ENCODE measurements at regions not wholly inside any gene's neighbourhood (a gene's known extent, or its start where the extent isn't known, plus 50 kb on each side); places are given as distances from the start of the nearest gene placed in this dataset.

- Mint-ChIP-seq H3K27ac (no peak overlapping the region), H3K4me1 (ENCODE audit: low read depth) (no peaks in the 10 kb centered on the region), H3K36me3 (ENCODE audit: low read depth) (no peaks in the 10 kb centered on the region), H3K4me3 (no peak overlapping the region), H3K27me3 (ENCODE audit: low read depth) (peaks cover 10% of the 10 kb centered on the region), H3K9me3 (no peaks in the 10 kb centered on the region)
- DNase-seq, result no peak
- intact Hi-C loops (cut with micrococcal nuclease), result no loop called here
- CTCF ChIA-PET, result no interaction called here
Observed at GRCh38 chr2:8416849-8417832, 264.7 kb upstream of the ID2 start.

- no peak overlapping the region for H3K27ac Mint-ChIP-seq
- no peaks in the 10 kb centered on the region for H3K4me1 Mint-ChIP-seq (ENCODE audit: low read depth)
- H3K4me3 Mint-ChIP-seq, result no peak overlapping the region
Observed at GRCh38 chr2:8418721-8419120, 263.1 kb upstream of the ID2 start.

DNA sequence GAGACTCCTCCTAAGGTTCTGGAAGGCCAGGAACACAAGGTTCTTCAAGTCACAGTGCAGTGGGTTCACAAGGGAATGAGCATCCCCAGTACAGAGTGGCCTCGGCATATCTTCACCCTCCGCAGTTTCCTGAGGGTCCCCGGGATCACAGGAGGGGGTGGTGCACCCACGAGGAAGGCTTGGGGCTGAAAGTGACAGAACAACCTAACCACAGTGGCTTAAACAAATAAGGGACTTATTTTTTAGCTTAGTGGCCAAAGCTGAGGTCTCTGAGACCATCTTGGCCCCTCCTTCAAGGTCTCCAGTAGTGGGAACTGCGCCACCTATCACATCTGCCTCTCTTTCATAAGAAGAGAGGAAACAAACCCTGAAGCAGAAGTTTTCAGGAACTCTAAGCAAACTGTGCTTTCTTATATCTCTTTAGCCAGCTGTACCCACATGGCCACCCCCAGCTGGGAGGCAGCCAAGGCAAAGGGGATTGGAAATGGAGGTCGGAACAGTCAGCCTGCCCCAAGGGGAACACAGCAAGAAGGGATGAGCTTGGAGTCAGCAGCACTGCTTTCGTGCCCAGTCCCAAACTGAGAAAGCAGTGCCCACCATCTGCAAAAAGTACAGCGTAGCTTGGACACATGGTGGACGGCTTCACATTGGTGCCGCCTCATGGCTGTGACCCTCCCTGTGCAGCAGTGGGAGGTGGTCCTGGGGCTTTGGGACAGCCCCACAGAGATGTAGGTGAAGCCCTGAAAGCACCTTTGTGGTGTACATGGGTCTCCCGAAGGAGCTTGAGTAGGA lies 260.0 kb upstream of the ID2 start:
- CTCF ChIA-PET, result interaction anchor here (0.6 kb wide), 1 partner anchor 111 kb away, joined by 4 read pairs; no protein-coding TSS in a partner anchor
- no peak overlapping the region for H3K27ac Mint-ChIP-seq

More at GRCh38 chr2:8418721-8419120, 263.1 kb upstream of the ID2 start:
- no peaks in the 10 kb centered on the region for H3K9me3 Mint-ChIP-seq
- CTCF ChIA-PET, result no interaction called here
- no peaks in the 10 kb centered on the region for H3K36me3 Mint-ChIP-seq (ENCODE audit: low read depth)
- DNase-seq, result no peak
- intact Hi-C loops (cut with micrococcal nuclease), result no loop called here
- H3K27me3 Mint-ChIP-seq (ENCODE audit: low read depth), result peaks cover 7% of the 10 kb centered on the region

GRCh38 chr2:8422450-8422800 lies 259.4 kb upstream of the ID2 start:
- CTCF ChIA-PET, result no interaction called here
- Mint-ChIP-seq H3K9me3 (no peaks in the 10 kb centered on the region), H3K27ac (no peak overlapping the region), H3K36me3 (ENCODE audit: low read depth) (no peaks in the 10 kb centered on the region), H3K4me1 (ENCODE audit: low read depth) (no peaks in the 10 kb centered on the region), H3K27me3 (ENCODE audit: low read depth) (peaks cover 7% of the 10 kb centered on the region), H3K4me3 (no peak overlapping the region)
- DNase-seq, result no peak
- intact Hi-C loops (cut with micrococcal nuclease), result no loop called here

More for the DNA sequence above, 260.0 kb upstream of the ID2 start:
- H3K4me3 Mint-ChIP-seq, result no peak overlapping the region
- no peaks in the 10 kb centered on the region for H3K4me1 Mint-ChIP-seq (ENCODE audit: low read depth)
- intact Hi-C loops (cut with micrococcal nuclease), result no loop called here
- H3K27me3 Mint-ChIP-seq (ENCODE audit: low read depth), result peaks cover 7% of the 10 kb centered on the region
- H3K36me3 Mint-ChIP-seq (ENCODE audit: low read depth), result no peaks in the 10 kb centered on the region
- no peaks in the 10 kb centered on the region for H3K9me3 Mint-ChIP-seq
- DNase-seq, result no peak

DNA sequence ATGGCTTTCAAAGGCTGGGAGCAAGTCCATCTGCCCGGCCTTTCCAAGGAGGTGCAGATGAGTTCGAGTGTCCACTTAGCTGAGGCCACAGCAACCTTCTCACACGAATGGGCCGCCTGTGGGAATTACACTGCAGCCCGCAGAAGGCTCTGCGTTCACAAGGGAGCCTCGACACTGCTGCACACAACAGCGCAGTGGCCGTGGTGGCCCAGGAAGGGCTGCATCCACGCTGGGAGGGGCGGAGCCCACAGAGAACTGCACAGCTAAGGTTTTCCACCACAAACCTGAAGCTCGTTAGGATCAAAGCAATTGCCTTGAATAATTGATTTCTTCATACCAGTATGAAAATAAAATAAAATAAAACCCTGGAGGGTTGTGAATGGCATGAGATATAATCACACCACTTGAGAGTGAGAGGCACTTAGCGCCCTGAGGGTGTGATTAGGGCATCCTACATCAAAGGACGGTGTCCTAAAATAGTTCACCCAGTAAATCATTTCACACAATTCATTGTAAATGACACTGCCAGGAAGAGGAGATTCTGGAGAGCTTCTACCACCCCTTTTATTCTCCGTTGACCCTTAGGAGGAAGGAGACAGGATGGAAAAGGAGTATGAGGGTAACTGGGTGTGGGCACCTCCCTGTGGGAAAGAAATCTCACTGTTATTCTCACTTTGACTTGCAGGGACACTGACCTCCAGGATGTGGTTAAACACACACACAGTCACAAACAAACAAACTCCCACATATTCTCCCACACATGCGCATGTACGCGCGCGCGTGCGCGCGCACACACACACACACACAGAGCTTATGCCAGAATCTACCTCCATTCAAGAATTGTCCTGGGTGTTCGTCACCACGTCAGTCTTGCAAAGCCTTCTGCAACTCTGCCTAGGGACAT lies 256.6 kb upstream of the ID2 start:
- H3K27ac Mint-ChIP-seq, result no peak overlapping the region
- H3K9me3 Mint-ChIP-seq, result no peaks in the 10 kb centered on the region
- no peak for DNase-seq
- H3K27me3 Mint-ChIP-seq (ENCODE audit: low read depth), result peaks cover 3% of the 10 kb centered on the region
- intact Hi-C loops (cut with micrococcal nuclease), result no loop called here
- CTCF ChIA-PET, result no interaction called here
- H3K4me3 Mint-ChIP-seq, result no peak overlapping the region
- no peaks in the 10 kb centered on the region for H3K36me3 Mint-ChIP-seq (ENCODE audit: low read depth)
- H3K4me1 Mint-ChIP-seq (ENCODE audit: low read depth), result no peaks in the 10 kb centered on the region

DNA sequence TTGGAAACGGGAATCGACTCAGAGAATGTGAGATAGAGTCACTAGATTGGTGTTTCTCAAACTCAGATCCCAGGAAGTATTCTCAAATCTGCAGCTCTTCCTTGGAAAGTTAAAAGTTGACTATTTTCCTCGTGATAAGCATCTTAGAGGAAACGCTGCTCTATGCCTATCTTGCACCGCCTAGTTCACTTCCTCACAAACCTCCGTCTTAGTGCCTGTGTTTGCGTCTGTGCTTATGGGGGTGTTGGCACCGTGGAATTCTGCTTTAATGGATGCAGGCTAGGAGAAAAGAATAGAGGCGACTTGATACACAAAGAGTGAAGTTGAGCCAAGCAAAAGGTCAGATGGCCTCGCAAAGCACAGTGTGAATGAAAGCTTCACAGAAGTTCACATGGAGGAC lies 255.3 kb upstream of the ID2 start:
- DNase-seq, result no peak
- Mint-ChIP-seq H3K36me3 (ENCODE audit: low read depth) (no peaks in the 10 kb centered on the region), H3K4me1 (ENCODE audit: low read depth) (no peaks in the 10 kb centered on the region), H3K9me3 (no peaks in the 10 kb centered on the region), H3K27me3 (ENCODE audit: low read depth) (no peaks in the 10 kb centered on the region), H3K27ac (no peak overlapping the region), H3K4me3 (no peak overlapping the region)
- intact Hi-C loops (cut with micrococcal nuclease), result no loop called here
- CTCF ChIA-PET, result no interaction called here

- Mint-ChIP-seq H3K36me3 (ENCODE audit: low read depth) (no peaks in the 10 kb centered on the region), H3K4me3 (no peak overlapping the region), H3K9me3 (no peaks in the 10 kb centered on the region), H3K27me3 (ENCODE audit: low read depth) (no peaks in the 10 kb centered on the region), H3K4me1 (ENCODE audit: low read depth) (no peaks in the 10 kb centered on the region), H3K27ac (no peak overlapping the region)
- CTCF ChIA-PET, result no interaction called here
- DNase-seq, result no peak
- intact Hi-C loops (cut with micrococcal nuclease), result no loop called here
Observed at GRCh38 chr2:8427211-8427610, 254.6 kb upstream of the ID2 start.

GRCh38 chr2:8430628-8431027 lies 251.2 kb upstream of the ID2 start:
- Mint-ChIP-seq H3K9me3 (no peaks in the 10 kb centered on the region), H3K4me3 (no peak overlapping the region), H3K4me1 (ENCODE audit: low read depth) (peaks cover 13% of the 10 kb centered on the region), H3K27ac (no peak overlapping the region), H3K36me3 (ENCODE audit: low read depth) (no peaks in the 10 kb centered on the region), H3K27me3 (ENCODE audit: low read depth) (no peaks in the 10 kb centered on the region)
- intact Hi-C loops (cut with micrococcal nuclease), result no loop called here
- no peak for DNase-seq
- CTCF ChIA-PET, result interaction anchor here (0.6 kb wide), 1 partner anchor 314 kb away, joined by 3 read pairs; no protein-coding TSS in a partner anchor

DNA sequence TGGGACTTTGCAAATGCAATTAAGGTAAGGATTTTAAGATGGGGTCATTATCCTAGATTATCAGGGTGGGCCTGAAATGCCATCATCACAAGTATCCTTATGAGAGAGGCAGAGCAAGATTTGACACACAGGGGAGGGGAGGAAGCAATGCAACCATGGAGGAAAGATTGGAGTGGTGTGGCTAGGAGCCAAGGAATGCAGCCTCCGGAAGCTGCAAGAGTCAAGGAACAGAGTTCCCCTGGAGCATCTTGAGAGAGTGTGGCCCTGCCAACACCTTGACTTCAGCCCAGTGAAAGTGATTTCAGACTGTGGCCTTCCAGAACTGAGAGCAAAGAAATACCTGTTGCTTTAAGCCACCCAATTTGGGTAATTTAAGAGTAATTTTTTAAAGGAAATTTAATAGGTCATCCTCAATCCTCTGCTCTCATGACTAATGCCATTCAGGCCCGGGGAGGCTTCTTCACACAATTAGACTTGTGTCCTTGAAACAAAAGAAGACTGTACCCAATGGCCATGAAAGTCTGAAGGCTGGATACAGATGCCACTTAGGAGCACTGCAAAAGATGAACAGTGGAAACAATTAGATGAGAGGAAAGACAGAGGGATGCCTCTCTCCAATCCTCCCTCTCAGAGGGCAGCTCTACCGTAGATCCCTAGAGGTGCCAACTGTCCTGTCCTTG lies 250.3 kb upstream of the ID2 start:
- Mint-ChIP-seq H3K4me3 (no peak overlapping the region), H3K9me3 (no peaks in the 10 kb centered on the region), H3K27me3 (ENCODE audit: low read depth) (no peaks in the 10 kb centered on the region), H3K4me1 (ENCODE audit: low read depth) (peaks cover 13% of the 10 kb centered on the region), H3K36me3 (ENCODE audit: low read depth) (no peaks in the 10 kb centered on the region), H3K27ac (no peak overlapping the region)
- intact Hi-C loops (cut with micrococcal nuclease), result no loop called here
- no peak for DNase-seq
- CTCF ChIA-PET, result no interaction called here

GRCh38 chr2:8432706-8433336 lies 249.0 kb upstream of the ID2 start:
- Mint-ChIP-seq H3K36me3 (ENCODE audit: low read depth) (no peaks in the 10 kb centered on the region), H3K4me3 (peak overlapping the region; percentile 44), H3K9me3 (no peaks in the 10 kb centered on the region), H3K4me1 (ENCODE audit: low read depth) (peaks cover 13% of the 10 kb centered on the region), H3K27me3 (ENCODE audit: low read depth) (no peaks in the 10 kb centered on the region), H3K27ac (peak overlapping the region; percentile 39)
- DNase-seq, result no peak
- CTCF ChIA-PET, result interaction anchor here (0.7 to 1.3 kb wide), 2 partner anchors 48 to 224 kb away, joined by 3 to 8 read pairs; no protein-coding TSS in a partner anchor
- intact Hi-C loops (cut with micrococcal nuclease), result no loop called here

- DNase-seq, result no peak
- Mint-ChIP-seq H3K27me3 (ENCODE audit: low read depth) (no peaks in the 10 kb centered on the region), H3K27ac (peak overlapping the region; percentile 39), H3K4me1 (ENCODE audit: low read depth) (peaks cover 13% of the 10 kb centered on the region), H3K9me3 (no peaks in the 10 kb centered on the region), H3K4me3 (no peak overlapping the region), H3K36me3 (ENCODE audit: low read depth) (no peaks in the 10 kb centered on the region)
- intact Hi-C loops (cut with micrococcal nuclease), result no loop called here
- CTCF ChIA-PET, result interaction anchor here (0.7 to 1.3 kb wide), 2 partner anchors 48 to 224 kb away, joined by 3 to 8 read pairs; no protein-coding TSS in a partner anchor
Observed at GRCh38 chr2:8433390-8433789, 248.5 kb upstream of the ID2 start.

Measured in activated naive CD4-positive, alpha-beta T cell treated with anti-CD3 and anti-CD28 coated beads for 36 hours (primary cell).